C4-2B (cell line): ENCODE measurements at regions not wholly inside any gene's neighbourhood (a gene's known extent, or its start where the extent isn't known, plus 50 kb on each side); places are given as distances from the start of the nearest gene placed in this dataset.

ENCODE experiments used
- ZFX ChIP-seq: fragments of 450-650 bp; IDR thresholded peaks from 2 replicates; pipeline ENCODE4 v1.6.1; 2017
- TF ChIP-seq, protein P1 (sequence below): fragments of 450-650 bp; conservative IDR thresholded peaks from 2 replicates; pipeline ENCODE4 v1.5.1; 2017; ENCODE audit warnings: mild to moderate bottlenecking

DNA sequence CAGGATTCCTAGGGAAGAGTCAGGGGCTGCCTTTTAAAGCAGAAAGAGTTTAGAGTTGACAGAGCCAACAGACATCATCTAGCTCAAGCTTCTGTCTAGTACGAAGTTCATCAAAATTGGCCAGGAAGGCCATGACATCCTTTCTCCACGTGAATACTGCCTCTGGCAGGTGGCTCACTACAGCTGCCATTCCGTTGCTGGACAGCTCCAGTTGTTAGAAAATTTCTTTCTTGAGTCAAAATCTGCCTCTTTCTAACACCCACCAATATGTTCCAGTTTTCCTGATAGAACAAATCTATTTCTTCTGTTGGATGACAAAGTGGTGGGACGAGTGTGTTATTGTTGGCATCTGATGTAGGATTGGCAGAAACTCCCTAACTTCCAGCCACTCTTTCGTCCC, 154.9 kb downstream of the ADRA2A start:
- TF ChIP-seq, protein P1, sequence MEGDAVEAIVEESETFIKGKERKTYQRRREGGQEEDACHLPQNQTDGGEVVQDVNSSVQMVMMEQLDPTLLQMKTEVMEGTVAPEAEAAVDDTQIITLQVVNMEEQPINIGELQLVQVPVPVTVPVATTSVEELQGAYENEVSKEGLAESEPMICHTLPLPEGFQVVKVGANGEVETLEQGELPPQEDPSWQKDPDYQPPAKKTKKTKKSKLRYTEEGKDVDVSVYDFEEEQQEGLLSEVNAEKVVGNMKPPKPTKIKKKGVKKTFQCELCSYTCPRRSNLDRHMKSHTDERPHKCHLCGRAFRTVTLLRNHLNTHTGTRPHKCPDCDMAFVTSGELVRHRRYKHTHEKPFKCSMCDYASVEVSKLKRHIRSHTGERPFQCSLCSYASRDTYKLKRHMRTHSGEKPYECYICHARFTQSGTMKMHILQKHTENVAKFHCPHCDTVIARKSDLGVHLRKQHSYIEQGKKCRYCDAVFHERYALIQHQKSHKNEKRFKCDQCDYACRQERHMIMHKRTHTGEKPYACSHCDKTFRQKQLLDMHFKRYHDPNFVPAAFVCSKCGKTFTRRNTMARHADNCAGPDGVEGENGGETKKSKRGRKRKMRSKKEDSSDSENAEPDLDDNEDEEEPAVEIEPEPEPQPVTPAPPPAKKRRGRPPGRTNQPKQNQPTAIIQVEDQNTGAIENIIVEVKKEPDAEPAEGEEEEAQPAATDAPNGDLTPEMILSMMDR = no peak
- no peak for TF ChIP-seq ZFX
